Hematopoietic multipotent progenitor cell treated with erythropoietin and hydrocortisone succinate and interleukin-3 and kit ligand, for 8 days (in vitro differentiated cells): ENCODE measurements at regions not wholly inside any gene's neighbourhood (a gene's known extent, or its start where the extent isn't known, plus 50 kb on each side); places are given as distances from the start of the nearest gene placed in this dataset.
"Not testable (repeated sequence)": the region's sequence is repeated elsewhere in the genome, so short reads cannot be mapped to it uniquely, and the experiment has no call there.

Experiments used
- DNase-seq: peaks from one replicate; pipeline ENCODE4 v3.0.0-alpha.2; 2015

DNA sequence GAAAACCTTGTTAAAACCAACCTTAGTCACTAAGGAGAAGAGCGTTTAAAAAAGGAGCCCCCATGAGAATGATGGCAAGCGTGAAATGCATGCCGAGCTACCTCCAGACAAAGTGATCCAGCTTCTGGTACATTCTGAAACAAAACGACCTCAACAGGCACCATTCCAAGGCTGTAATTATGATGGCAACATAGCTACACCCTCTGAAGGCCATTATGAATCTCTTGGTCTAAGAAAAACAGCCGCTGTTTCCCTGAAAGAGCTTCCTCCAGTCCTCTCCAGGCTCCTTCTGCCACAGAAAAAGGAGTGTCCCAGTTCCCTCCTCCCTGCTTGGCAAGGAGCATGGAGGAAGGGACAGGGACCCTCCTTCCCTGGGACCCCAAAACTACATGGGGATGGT is 50.0 kb upstream of the ABLIM1 start:
- no peak for DNase-seq

DNA sequence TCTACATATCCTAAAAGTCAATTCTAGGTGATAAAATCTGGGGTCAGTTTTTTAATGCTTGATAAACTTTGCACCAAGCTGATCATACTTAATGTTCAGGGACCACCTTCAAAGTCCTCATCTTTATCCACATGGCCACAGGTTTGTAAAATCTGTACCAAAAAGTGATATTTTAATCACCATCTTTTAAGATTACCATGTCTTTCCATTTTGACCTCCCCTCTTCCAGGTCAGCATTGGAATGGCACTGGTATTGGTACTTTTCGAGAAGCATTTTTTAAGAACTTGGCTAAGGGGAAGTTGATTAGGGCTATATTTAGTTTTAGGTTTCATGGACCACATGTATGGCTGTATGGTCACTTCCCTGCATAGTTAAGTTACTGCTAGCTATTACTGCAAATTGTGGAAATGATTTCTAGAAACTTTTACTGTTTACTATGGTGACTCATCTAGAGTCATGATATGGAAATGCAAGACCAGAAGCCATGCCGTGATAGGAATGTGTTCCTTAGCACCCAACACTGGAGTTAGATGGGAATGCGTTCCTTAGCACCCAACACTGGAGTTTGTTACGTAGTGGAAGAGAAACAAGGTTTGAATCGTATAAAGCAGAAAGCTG is 50.8 kb upstream of the ABLIM1 start:
- no peak for DNase-seq

DNA sequence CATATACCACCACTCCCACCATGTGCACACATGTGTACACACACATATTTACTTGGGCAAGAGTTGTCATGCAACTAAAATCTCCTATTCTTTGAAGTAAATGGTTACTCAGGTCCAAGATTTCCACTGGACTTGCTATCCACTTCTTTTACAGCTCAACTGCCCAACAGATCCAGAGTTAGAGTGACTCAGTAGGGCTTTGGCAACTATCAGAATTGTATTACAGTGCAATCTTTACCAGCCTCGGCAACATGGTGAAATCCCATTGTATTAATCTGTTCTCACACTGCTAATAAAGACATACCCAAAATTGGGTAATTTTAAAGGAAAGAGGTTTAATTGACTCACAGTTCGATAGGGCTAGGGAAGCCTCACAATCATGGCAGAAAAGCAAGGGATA is 51.9 kb upstream of the ABLIM1 start:
- no peak for DNase-seq

DNA sequence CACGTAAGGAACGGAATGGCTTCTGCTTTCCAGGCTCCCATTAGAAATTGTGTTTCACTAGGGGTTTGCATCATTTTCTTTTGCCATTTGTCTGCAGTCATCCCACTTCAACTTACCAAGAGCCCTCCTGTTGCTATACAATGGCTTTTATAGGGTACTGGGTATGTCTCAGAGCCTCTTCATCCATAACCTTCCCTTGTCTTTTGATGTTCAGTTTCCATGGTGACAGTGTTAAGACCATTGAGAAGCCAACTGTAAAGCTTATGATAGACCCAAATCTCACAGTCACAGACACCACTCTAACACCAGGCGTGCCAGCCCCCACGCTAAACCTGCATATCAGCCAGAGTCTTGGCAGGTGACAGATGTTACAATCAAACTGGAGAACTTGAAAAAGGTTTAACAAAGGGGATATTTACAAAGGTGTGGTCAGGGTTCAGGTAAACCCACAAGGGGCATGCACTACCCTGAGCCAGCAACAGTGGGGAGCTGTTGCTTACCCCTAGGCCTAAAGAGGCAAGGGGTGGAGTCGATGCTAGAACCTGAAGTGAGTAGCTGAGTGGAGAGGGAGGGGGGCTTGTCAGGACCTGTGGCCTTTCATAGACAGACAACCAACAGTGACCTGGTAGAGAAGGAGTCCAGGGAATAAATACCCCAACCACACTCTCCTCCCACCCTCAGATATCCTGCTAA is 53.2 kb upstream of the ABLIM1 start:
- no peak for DNase-seq

DNA sequence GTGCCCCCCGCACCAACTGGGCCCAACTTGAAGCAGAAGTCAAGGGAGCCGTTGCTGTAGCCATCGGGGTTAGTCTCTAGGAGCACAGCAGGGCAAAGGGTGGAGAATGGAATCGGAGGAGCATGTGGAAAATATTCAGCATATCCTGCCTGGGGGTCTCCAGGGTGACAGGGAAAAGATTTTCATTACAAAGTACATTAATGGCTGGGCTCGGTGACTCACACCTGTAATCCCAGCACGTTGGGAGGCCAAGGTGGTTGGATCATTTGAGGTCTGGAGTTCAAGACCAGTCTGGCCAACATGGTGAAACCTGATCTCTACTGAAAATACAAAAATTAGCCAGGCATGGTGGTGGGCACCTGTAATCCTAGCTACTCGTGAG is 53.8 kb upstream of the ABLIM1 start:
- DNase-seq = no peak

DNA sequence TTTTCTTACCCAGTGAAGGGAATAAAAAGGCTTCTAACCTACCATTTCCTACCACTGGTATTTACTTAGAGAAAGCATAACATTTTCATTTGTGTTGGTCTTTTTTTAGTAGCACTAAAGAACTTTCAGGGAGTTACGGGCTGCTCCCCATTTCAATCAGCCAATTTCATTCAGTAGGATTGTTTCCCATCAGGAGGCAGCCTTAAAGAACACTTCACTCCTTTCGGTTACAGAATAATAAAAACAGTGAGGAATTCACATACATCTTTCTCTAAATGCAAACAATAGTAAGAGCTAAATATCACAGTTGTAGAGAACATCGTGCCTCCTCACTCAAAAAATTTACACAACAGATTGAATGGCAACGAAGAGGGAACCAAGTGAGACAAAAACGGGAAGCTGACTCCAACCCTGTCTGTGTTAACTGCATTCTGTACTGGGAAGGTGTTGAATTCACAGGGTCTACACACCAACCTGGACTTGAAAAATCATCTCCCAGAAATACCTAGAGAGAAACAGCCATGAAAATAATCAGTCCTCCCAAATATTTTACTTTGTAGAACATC is 55.5 kb upstream of the ABLIM1 start:
- no peak for DNase-seq

DNA sequence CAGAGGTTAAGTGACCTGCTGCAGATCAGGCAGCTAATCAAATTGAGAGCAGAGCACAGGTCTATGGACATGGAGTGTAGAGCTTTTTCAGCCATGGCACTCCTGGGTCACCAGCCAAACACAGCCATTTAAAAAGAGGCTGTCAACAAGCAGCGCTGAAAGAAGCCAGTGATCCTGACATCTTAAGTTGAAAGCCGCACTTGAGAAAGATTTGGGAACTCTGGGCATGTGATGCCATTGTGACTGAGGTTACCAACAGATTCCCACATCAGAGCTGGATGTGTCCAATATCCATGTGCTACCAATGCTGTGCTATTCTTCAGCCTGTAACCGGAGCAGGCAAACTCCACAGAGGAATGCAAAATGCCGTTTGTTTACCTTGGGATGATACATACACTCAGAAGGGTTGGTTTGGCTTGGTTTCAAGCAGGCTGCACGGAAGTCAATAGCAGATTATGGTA is 56.2 kb upstream of the ABLIM1 start:
- no peak for DNase-seq

DNA sequence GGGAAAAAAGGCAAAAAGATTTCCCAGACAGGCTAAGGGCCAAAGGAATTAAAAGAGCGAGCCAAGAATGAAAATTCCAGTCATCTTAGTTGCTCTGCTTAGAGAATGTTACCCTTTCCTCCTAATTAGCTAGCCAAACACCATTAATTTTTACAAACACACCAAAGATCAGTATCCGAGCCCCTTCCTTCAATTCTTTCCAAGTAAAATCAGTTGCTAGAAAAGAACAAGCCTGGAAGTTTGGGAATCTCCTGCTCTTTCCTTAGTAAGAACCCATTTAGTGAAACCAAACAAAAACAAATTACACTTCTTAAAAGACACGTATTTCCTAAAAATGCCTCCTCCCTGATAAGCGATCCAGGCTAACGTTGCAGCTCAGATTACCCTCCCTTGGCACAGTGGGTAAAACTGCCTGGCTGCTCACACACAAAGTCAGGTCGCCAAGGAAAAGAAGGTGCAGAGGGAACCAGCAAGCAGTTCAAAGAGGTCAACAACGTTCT is 57.1 kb upstream of the ABLIM1 start:
- DNase-seq = no peak

DNA sequence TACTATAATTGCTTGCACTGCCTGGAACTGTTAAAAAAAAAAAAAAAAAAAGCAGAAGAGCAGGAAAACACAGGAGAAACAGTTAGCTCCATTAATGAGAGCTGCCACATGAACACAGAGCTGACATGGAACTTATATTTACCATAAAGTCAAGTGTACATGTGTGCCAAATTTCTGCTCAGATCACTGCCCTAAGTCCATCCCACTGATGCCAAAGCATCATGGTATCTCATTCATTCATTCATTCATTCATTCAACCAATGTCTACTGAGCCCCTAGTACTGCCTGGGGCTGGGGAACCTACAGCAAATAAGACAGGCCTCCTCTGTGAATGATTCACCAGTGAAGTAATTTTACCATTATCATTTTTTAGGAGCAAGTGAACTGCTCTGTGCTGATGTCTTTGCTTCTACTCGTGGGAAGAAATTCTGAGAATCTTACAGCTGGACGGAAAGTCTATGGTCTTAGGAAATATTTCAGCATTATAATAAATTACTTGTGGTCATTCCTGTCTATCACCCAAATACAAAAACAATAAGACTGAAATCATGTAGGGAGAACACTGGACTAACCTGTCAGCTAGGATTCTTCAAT is 58.8 kb upstream of the ABLIM1 start:
- no peak for DNase-seq

DNA sequence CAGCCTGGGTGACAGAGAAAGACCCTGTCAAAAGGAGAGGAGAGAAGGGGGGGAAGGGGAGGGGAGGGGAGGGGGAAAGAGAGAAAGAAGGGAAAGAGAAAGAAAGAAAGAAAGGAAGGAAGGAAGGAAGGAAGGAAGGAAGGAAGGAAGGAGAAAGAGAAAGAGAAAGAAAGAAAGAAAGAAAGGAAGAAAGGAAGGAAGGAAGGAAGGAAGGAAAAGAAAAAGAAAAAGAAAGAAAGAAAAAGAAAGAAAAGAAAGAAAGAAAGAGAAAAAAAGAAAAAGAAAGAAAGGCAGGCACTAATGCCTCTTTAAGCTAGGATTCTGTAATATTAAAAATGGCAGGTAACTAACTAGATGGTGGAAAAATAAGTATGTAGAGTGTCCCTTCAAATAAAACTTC is 59.8 kb upstream of the ABLIM1 start:
- not testable (repeated sequence) for DNase-seq

DNA sequence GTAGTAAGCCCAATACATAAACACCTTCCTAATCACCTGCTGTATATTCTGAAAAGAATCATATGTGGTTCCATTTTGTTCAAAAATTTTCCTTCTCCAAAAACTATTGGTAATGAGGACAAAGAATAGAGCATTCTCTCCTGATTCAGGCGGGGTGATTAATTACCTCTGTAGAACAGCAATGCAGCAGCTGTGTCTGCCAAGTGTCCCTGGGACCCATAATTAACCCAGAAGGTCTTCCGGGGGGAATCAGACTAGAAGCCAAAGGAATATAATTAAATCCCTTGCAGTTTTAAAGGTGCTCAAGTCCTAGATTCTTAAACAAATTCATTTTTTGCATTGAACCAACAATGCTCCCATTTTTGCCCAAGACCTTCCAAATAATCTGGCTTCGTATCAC is 60.3 kb upstream of the ABLIM1 start:
- DNase-seq = no peak

DNA sequence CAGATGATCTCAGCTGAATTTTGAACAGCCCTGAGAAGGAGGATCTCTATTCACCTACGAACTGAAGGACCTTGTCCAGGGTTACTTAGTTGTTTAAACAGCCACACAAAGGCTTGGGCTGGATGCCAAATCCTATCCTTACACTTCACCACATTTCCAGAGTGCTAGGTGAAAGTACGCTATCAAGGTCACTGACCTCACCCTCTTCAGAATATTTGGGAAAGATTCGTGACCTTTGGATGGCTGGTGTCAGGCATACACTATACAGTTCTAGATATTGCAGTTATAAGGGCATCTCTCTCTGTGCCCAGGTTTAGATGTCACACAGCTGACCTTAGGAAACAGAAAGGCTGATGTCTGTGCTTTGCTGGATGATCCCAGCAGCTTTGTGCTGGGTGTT is 61.2 kb upstream of the ABLIM1 start:
- DNase-seq = no peak

DNA sequence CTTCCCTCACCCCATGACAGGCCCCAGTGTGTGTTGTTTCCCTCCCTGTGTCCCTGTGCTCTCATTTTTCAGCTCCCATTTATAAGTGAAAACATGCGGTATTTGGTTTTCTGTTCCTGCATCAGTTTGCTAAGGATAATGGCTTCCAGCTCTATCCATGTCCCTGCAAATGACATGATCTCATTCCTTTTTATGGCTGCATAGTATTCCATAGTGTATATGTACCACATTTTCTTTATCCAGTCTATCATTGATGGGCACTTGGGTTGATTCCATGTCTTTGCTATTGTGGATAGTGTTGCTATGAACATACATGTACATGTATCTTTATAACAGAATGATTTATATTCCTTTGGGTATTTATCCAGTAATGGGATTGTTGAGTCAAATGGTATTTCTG is 61.9 kb upstream of the ABLIM1 start:
- not testable (repeated sequence) for DNase-seq

DNA sequence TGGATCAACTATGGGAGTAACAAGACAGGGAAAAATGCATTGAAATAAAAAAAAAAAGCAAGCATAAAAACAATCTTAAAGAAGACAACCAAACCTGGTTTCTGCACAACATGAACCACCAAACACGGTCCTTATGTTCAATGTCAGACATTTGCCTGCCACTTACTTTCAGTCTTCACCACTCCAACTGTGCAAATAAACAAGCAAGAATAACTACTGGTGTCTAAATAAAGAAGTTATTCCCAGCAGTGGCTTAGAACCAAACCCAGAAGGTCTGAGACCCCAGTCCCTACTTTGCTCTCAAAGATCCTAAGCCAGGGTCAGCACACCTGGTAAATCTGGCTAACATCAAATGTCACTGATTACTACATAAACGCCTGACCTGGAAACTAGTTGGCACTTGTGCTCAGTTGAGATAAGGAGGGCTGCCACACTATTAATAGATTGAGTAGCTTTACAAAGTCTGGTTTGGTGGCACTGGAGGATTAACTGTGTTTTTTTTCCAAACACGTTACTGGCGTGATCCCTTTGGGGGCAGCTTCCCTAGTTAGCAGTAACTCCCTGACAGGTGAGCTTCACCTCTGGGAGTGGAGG is 62.7 kb upstream of the ABLIM1 start:
- no peak for DNase-seq

DNA sequence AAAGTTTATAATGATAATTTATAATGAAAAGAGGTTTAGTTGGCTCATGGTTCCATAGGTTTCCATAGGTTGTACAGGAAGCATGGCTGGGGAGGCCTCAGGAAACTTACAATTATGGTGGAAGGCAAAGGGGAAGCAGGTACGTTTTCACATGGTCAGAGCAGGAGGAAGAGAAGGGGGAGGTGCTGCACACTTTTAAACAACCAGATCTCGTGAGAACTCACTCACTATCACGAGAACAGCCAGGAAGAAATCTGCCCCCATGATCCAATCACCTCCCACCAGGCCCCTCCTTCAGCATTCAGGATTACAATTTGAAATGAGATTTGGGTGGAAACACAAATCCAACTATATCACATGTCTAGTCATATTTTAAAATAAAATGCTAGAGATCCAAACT is 64.1 kb upstream of the ABLIM1 start:
- not testable (repeated sequence) for DNase-seq

DNA sequence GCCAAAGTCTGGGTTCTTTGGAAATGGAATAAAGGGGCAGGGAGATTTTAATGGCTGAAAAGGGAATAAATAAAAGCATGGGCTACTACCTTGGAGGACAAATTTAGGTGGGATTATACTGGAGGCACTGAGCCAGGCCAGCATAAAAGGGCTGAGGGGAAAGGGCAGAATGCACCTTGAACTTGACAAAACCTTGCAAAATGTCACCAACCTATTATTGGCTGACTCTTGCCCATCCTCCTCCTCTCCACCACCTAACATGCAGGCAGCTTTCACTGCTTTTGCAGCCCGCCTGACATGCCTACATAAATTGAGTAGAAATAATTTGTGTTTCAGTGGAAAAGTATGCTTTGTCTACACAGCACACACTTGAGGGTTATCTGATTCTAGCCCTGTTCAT is 65.3 kb upstream of the ABLIM1 start:
- DNase-seq = no peak

DNA sequence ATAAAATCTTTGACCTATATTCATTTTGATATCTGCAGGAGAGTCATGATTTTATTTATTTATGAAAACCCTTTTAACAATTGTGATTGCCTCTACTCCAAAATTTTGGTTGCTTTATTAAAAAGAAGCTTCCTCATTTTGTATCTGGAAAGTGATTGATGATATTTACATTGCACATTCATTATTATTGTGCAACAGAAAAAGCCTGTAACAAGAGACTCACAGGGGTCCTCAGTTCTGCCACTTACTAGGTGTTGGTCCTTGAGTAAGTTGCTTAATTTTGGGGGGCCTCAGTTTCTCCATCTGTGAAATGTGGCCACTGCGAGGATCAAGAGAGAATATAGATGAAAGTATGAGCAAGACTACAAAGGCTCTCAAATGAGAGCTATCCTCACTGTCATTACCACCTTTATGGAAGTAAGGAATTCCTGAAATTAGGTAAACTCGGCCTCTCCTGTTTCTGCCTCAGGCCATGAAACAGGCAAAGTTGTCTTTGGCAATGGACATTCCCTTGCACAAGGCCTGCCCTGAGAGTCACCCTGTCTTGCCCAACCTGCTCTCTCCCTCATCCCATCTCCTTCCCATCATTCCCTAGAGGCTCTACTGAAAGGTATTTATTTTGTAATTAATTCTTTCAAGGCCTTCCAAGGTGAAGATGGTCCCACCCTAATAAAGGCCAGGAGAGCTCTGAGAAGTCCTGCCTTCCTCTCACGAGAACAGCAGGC is 66.1 kb upstream of the ABLIM1 start:
- DNase-seq = no peak

DNA sequence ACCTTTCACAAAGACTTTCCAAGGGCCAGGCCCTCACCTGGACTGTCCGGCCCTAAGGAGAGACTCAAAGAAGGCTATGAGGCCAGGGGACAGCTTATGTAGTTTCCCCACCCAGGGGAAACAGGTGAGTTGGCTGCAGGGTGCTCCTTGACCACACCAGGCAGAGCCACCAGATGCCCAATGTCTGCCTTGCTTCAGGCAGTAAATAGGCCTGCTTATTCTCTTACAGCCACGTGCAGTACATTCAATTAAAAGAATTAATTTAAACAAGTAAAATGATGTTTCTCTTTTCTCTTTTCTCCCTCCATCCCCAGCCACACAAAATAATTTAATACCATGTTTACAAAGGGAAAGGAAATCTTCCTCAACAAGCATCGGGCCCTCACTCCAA is 66.6 kb upstream of the ABLIM1 start:
- no peak for DNase-seq

DNA sequence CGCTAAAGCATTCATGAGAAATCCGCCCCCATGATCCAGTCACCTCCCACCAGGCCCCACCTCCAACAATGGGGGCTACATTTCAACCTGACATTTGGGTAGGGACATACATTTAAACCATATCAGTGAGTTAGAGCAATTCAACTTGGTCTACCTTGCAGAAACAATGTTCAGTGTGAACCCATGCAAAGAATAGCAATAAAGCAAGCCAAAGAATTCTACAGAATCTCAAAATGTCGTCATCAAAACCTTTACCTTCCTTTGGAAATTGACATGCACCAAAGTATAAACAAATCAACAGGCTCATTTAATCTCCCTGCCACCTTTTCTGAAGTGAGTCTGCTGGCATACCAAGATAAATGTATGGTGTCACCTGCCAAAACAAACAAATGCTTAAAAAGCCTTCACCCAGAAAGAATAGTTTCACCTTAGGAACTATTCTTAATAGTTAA is 68.8 kb upstream of the ABLIM1 start:
- DNase-seq = no peak

DNA sequence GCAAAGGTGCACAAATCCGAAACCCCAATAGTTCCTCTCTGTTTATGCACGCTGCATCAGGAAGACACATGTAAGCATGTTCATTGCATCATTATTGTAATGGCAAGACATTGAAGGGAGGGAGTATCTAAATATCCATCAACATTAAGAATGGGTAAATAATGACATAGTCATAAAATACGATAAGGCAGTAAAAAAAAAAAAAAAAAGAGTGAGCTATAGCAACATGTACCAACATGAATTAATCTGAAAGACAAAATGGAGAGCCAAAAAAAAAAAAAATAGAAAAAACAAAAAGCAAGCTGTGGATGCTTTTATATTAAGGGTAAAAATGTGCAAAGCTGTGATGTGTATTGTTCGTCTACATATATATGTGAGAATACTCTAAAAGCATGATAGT is 70.2 kb upstream of the ABLIM1 start:
- DNase-seq = no peak

DNA sequence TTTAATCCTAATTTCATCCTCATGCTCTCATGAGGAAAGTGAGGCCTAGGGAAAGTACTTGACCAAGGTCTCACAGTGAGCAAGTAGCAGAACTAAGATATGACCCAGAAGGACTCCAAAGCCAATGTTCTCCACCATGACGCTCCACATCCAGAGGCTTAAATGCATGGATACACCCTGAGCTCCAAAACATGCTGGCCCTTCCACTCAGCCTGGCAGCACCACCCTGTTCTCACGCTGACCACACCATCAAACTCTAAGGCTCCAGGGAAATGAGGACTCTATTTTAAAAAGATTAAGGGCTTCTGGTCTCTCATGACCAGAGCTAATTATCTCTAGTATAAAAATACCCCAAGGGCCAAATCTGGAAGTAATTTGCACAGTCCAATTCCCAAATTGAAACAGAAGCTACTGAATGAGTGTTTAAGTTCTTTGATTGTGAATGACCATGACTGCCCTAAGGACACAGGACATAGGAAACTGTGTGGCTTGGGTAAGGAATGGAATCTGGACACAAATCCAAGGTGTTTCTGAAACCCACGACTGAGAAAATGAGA is 71.1 kb upstream of the ABLIM1 start:
- no peak for DNase-seq

DNA sequence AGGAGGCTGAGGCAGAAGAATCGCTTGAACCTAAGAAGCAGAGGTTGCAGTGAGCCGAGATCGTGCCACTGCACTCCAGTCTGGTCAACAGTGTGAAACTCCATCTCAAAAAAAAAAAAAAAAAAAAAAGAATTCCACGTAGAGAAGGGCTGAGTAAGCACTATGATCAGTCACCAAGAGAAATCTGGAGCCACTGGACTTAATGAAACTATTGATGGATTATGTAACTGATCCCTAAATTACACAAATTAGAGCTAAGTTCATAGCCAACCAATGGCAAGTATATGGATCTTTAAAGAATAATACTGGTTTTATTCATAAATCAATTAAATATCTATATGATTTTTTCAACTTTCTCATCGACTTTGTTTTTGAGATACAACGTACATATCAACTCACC is 72.2 kb upstream of the ABLIM1 start:
- DNase-seq = no peak

DNA sequence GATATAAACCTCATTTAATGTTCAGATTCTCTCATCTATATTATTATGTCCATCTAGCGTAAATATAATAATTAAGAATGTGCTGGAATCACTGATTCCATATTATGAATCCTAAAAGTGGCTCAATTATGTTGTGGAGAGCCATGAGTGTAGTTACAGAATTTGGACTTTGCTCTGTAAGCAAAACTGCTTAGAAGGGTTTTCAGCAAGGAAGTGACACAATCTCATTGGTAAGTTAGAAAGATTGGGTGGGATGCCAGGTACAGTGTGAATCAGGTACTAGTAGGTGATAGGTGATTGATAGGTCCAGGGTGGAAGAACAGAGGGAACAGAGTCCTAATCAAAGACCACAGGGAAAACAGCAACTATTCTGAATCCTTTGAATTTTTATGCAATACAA is 74.9 kb upstream of the ABLIM1 start:
- DNase-seq = no peak
